ENCODE measurements at regions not wholly inside any gene's neighbourhood (a gene's known extent, or its start where the extent isn't known, plus 50 kb on each side); places are given as distances from the start of the nearest gene placed in this dataset.

- DNase-seq (ENCODE audit: low read depth): no peak
Measured at GRCh38 chr18:42401131-42401673, 446.2 kb downstream of the PIK3C3 start.

GRCh38 chr18:42404151-42404550 is 449.1 kb downstream of the PIK3C3 start:
- DNase-seq (ENCODE audit: low read depth): no peak

- DNase-seq (ENCODE audit: low read depth): no peak
Measured at GRCh38 chr18:42409005-42409404, 454.0 kb downstream of the PIK3C3 start.

- DNase-seq (ENCODE audit: low read depth): no peak
Measured at GRCh38 chr18:42412281-42412680, 457.2 kb downstream of the PIK3C3 start.

- no peak for DNase-seq (ENCODE audit: low read depth)
Measured at GRCh38 chr18:42412896-42413295, 457.9 kb downstream of the PIK3C3 start.

- peak; percentile 3 for DNase-seq (ENCODE audit: low read depth)
Measured at GRCh38 chr18:42413870-42414269, 458.8 kb downstream of the PIK3C3 start.

GRCh38 chr18:42414756-42415454 is 459.9 kb downstream of the PIK3C3 start:
- peak; percentile 14 for DNase-seq (ENCODE audit: low read depth)

GRCh38 chr18:42417189-42417588 is 462.2 kb downstream of the PIK3C3 start:
- DNase-seq (ENCODE audit: low read depth): no peak

GRCh38 chr18:42418121-42418520 is 463.1 kb downstream of the PIK3C3 start:
- DNase-seq (ENCODE audit: low read depth): no peak

GRCh38 chr18:42425025-42425424 is 470.0 kb downstream of the PIK3C3 start:
- no peak for DNase-seq (ENCODE audit: low read depth)

- DNase-seq (ENCODE audit: low read depth): no peak
Measured at GRCh38 chr18:42426496-42427015, 471.5 kb downstream of the PIK3C3 start.

- no peak for DNase-seq (ENCODE audit: low read depth)
Measured at GRCh38 chr18:42429196-42429595, 474.2 kb downstream of the PIK3C3 start.

GRCh38 chr18:42436222-42436765 is 481.3 kb downstream of the PIK3C3 start:
- DNase-seq (ENCODE audit: low read depth): no peak

- no peak for DNase-seq (ENCODE audit: low read depth)
Measured at GRCh38 chr18:42437001-42437400, 482.0 kb downstream of the PIK3C3 start.

- no peak for DNase-seq (ENCODE audit: low read depth)
Measured at GRCh38 chr18:42437646-42438045, 482.6 kb downstream of the PIK3C3 start.

GRCh38 chr18:42442656-42443055 is 487.6 kb downstream of the PIK3C3 start:
- no peak for DNase-seq (ENCODE audit: low read depth)

- no peak for DNase-seq (ENCODE audit: low read depth)
Measured at GRCh38 chr18:42444349-42444748, 489.3 kb downstream of the PIK3C3 start.

- DNase-seq (ENCODE audit: low read depth): no peak
Measured at GRCh38 chr18:42445359-42445758, 490.3 kb downstream of the PIK3C3 start.

GRCh38 chr18:42446195-42446594 is 491.2 kb downstream of the PIK3C3 start:
- peak; percentile 10 for DNase-seq (ENCODE audit: low read depth)

GRCh38 chr18:42447688-42448087 is 492.7 kb downstream of the PIK3C3 start:
- no peak for DNase-seq (ENCODE audit: low read depth)

- DNase-seq (ENCODE audit: low read depth): no peak
Measured at GRCh38 chr18:42458226-42458625, 503.2 kb downstream of the PIK3C3 start.

GRCh38 chr18:42459873-42460272 is 504.8 kb downstream of the PIK3C3 start:
- no peak for DNase-seq (ENCODE audit: low read depth)

- DNase-seq (ENCODE audit: low read depth): no peak
Measured at GRCh38 chr18:42471885-42472284, 516.9 kb downstream of the PIK3C3 start.

GRCh38 chr18:42473611-42474010 is 518.6 kb downstream of the PIK3C3 start:
- DNase-seq (ENCODE audit: low read depth): no peak
